Hindlimb muscle (tissue), 1 donor: ENCODE measurements at regions not wholly inside any gene's neighbourhood (a gene's known extent, or its start where the extent isn't known, plus 50 kb on each side); places are given as distances from the start of the nearest gene placed in this dataset.

Experiments used
- DNase-seq: peaks from one replicate; pipeline ENCODE4 v3.0.0-alpha.2; 2013

GRCh38 chr5:125812651-125813050 lies 610.6 kb upstream of the GRAMD2B start:
- no peak for DNase-seq

- no peak for DNase-seq
Measured at GRCh38 chr5:125813221-125813974, 609.8 kb upstream of the GRAMD2B start.

- no peak for DNase-seq
Measured at GRCh38 chr5:125814119-125814518, 609.1 kb upstream of the GRAMD2B start.

GRCh38 chr5:125823572-125823971 lies 599.6 kb upstream of the GRAMD2B start:
- no peak for DNase-seq

GRCh38 chr5:125826214-125826613 lies 597.0 kb upstream of the GRAMD2B start:
- DNase-seq: no peak

- DNase-seq: no peak
Measured at GRCh38 chr5:125829349-125829748, 593.9 kb upstream of the GRAMD2B start.

GRCh38 chr5:125833398-125833797 lies 589.8 kb upstream of the GRAMD2B start:
- no peak for DNase-seq

GRCh38 chr5:125834438-125835115 lies 588.6 kb upstream of the GRAMD2B start:
- DNase-seq: no peak

GRCh38 chr5:125835293-125836172 lies 587.7 kb upstream of the GRAMD2B start:
- peak; percentile 56 for DNase-seq

- peak; percentile 12 for DNase-seq
Measured at GRCh38 chr5:125836256-125836655, 587.0 kb upstream of the GRAMD2B start.

GRCh38 chr5:125837866-125838265 lies 585.3 kb upstream of the GRAMD2B start:
- no peak for DNase-seq

- no peak for DNase-seq
Measured at GRCh38 chr5:125847561-125847960, 575.6 kb upstream of the GRAMD2B start.

GRCh38 chr5:125848751-125849150 lies 574.5 kb upstream of the GRAMD2B start:
- no peak for DNase-seq

GRCh38 chr5:125856949-125857348 lies 566.3 kb upstream of the GRAMD2B start:
- DNase-seq: no peak

GRCh38 chr5:125863579-125863978 lies 559.6 kb upstream of the GRAMD2B start:
- no peak for DNase-seq

- DNase-seq: no peak
Measured at GRCh38 chr5:125865166-125865815, 557.9 kb upstream of the GRAMD2B start.

GRCh38 chr5:125868036-125868435 lies 555.2 kb upstream of the GRAMD2B start:
- no peak for DNase-seq

- DNase-seq: no peak
Measured at GRCh38 chr5:125870256-125870655, 553.0 kb upstream of the GRAMD2B start.

GRCh38 chr5:125874057-125874456 lies 549.2 kb upstream of the GRAMD2B start:
- no peak for DNase-seq

- DNase-seq: no peak
Measured at GRCh38 chr5:125874717-125875116, 548.5 kb upstream of the GRAMD2B start.

GRCh38 chr5:125877248-125877647 lies 546.0 kb upstream of the GRAMD2B start:
- no peak for DNase-seq

- no peak for DNase-seq
Measured at GRCh38 chr5:125882061-125882460, 541.1 kb upstream of the GRAMD2B start.

- no peak for DNase-seq
Measured at GRCh38 chr5:125883223-125883622, 540.0 kb upstream of the GRAMD2B start.
